NCI-H1417 (cell line): ENCODE measurements at regions not wholly inside any gene's neighbourhood (a gene's known extent, or its start where the extent isn't known, plus 50 kb on each side); places are given as distances from the start of the nearest gene placed in this dataset.
A peak's percentile ranks its signal among the peaks of the same experiment; 100 is the strongest.
"Not testable (repeated sequence)": the region's sequence is repeated elsewhere in the genome, so short reads cannot be mapped to it uniquely, and the experiment has no call there.

Experiments
- DNase-seq, 3 experiments: peaks; one replicate each; lab custom pipeline; 2025; lab: John Stamatoyannopoulos, UW

GRCh38 chr10:20656886-20657285 is 240.2 kb downstream of the NEBL start:
- DNase-seq: no peak

GRCh38 chr10:20652424-20652823 is 244.7 kb downstream of the NEBL start:
- DNase-seq: not testable (repeated sequence)

GRCh38 chr10:20648263-20648874 is 248.7 kb downstream of the NEBL start:
- peak in 2 of 3 experiments; percentile 0 to 34 for DNase-seq

GRCh38 chr10:20647756-20648155 is 249.4 kb downstream of the NEBL start:
- no peak for DNase-seq

DNA sequence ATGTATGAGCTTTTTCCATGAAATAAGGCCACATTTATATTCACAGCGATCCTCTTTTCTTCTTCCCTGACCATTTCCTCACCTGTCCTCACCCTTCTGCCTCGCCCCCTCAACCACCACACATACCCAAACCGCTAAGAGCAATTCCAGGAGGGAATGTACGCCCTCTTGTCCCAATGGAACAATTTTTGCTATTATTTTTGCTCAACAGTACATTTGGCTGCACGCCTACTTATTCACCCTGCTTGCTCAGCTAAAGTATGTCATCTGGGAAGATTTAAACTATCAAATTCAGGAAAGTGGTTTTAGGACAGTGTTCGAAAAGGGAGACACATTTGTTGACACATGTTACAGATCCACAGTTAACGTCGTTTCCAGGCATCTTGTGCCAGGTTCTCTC is 252.7 kb downstream of the NEBL start:
- DNase-seq: no peak

- no peak for DNase-seq
These were observed 255.5 kb downstream of the NEBL start for GRCh38 chr10:20641605-20642004.

GRCh38 chr10:20635570-20635969 is 261.5 kb downstream of the NEBL start:
- DNase-seq: no peak

GRCh38 chr10:20634839-20635238 is 262.3 kb downstream of the NEBL start:
- no peak for DNase-seq

DNA sequence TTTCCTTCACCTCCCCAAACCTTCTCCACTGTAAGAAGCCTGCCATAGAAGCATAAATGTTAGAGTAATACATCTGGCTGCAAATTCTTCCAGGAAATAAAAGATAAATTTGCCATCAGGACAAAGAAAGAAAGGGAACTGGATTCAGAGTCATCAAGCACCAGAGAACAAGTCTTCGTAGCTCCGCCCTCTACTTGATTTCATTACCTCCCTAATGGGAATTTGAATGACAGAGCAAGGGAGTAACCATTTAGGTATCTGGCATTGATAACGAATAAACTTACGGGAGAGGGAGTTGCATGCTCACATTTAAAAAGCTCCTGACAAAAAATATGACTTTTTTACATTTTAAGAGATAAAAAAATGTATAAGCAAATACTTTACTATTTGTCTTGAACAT is 263.4 kb downstream of the NEBL start:
- DNase-seq: no peak

DNA sequence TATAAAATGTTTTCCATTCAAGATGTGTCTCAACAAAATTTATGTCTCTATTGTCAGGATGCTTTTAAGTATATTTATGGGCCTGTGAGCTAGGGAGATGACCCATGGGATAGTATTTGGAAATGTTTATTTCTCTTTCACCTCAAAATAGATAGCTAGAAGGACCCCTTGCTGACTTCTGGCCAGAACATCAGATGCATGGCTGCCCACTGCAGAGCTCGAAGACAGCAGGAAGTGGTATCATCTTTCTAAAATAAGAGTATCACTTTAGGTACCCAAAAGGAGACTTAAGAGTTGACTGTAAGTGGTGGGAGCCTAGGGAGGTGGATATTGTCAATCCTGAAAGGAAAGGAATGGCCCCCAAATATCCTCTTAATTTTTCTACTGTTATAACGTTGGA is 264.4 kb downstream of the NEBL start:
- DNase-seq: no peak

DNA sequence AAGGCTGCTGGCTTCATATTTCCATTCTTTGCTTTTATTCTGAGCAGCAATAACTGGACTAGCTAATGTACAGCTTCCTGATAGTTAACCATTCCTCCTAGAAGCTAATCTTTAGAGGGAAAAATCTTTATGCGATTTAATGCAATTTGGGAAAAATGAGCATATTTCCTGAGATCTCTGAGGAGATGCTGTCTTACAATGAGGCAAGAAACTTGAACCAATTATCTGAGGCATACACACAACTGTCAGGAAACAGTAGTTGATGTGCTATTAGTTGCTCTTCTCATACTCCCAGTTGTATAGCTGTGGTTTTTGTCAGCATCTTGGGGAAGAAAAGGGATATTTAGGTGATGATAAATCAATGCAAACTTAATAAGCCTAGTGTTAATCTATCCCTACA is 265.9 kb downstream of the NEBL start:
- no peak for DNase-seq

GRCh38 chr10:20630092-20630643 is 266.9 kb downstream of the NEBL start:
- no peak for DNase-seq

DNA sequence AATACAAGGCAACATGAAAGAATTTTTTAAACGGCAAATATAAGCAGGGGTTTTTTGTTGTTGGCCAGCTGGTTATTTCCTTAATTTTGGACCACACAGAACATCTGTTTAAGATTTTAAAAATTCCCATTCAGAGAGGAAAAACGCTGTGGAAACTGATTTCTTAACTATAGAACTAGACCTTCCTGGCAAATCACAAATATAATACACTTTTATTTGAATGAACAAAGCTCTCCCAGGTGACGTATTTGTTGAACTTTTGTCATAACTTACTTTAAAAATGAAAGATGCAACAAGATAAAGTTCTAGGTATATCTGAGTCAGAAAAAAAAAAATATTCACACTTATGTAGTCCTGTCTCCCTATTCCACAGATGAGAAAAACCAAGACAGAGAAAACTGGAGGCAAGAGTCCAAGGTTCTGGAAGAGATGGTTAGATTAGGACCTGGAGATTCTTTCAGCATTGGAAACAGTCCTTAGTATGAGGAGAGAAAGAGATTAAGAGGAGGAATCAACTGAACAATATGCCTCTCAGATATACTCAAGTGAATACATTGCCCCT is 269.1 kb downstream of the NEBL start:
- DNase-seq: no peak

DNA sequence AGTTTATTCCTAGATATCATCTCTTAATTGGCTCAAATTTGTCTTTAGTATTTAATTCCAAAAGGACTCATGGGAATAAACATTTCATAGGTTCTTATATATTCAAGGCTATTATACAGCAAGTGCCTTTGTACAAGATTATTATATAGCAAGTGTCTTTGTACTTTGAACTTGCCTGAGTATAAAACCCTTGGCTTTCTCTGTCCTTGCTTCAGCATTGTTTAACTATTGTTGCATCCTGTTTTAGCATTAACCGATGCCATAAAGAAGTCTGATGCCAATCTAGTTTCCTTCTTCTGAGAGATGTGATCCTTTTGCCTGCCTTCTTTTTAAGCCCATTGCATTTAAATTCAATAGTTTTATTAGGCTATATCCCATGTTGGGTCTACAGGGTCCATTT is 270.0 kb downstream of the NEBL start:
- DNase-seq: no peak

- DNase-seq: no peak
These were observed 271.2 kb downstream of the NEBL start for GRCh38 chr10:20625868-20626267.

DNA sequence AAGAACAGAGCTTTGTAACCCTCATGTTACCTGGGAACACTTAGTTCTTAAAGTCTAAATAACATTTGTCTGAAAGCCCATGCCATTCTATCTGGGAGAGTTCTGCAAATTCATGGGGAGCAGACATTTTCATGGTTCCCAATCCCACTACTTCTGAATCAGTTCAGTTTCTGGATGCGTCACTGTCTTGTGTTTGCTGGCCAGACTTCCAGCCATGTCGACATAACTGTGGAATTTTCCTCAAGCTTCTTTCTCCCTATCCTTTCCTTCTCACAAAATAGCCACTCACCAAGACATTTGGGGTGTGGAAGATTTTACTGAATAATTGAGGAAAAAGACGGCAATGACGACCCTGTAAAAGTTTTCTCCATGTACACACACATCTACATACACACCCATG is 272.5 kb downstream of the NEBL start:
- DNase-seq: no peak

DNA sequence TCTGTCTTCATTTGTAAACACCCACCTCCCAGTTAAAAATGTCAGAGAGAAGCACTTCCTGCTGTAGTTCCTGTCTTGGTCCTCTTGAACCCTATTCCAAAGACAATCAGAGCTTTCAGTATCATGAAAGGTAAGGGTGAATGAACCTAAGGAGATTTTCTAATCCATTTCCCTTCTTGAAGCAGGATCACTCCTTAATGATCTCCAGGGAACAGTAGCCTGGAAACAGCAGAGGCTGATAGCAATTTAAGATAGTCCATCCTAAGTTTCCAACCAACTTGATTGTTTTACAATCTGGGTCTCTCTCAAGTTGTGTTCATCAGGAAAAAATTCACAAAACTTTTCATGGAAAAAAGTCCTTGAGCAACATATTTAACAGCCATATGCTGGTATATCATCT is 273.6 kb downstream of the NEBL start:
- no peak for DNase-seq

DNA sequence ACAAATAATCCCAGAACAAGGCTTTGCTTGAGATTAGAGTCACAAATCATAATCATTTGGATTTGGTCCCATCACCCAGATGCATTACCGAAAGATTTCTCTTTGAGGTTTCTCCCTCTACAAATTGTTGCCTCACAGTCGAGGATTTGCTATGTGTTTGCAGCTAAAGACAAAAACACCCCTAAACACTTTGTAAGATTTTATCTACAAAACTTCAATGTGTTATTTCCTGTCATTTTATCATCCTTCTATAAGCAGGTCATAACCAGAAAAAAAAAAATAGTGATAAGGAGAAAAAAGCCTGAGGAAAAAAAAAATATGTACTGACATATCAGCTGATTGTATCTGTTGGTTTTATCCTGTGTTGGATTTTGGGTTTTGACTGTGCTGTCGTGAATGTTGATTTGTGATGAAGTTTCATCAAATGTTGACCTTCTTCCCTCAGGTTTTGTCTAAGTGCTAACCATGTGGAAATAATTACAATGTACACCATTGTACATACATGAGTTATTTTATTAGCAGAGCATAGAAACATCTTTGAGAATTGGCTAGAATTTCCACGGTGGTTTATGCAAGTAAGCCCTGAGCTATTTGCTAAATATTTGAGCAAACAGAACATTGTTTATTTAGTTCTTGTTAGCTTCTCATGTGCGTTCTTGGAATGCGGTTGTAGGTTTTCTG is 274.4 kb downstream of the NEBL start:
- peak in 2 of 3 experiments; percentile 31 to 86 for DNase-seq

DNA sequence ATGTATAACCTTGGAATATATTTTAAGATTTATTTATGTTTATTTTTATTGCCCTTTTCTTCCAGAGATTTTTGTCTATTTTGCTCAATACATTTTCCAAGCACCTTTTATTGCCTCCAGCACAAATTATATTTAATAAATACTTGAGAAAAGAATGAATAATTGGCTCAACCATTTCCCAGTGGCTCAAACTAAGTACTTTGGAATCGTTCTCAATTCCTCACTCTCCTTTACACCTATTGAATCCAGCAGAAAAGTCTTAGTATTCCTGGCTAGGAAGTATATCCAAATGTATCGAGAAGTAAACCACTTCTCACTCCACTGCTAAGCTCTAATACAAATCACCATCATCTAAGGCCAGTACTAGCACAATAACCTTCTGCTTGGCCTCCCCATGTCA is 276.1 kb downstream of the NEBL start:
- no peak for DNase-seq

- DNase-seq: no peak
These were observed 279.0 kb downstream of the NEBL start for GRCh38 chr10:20618011-20618547.

DNA sequence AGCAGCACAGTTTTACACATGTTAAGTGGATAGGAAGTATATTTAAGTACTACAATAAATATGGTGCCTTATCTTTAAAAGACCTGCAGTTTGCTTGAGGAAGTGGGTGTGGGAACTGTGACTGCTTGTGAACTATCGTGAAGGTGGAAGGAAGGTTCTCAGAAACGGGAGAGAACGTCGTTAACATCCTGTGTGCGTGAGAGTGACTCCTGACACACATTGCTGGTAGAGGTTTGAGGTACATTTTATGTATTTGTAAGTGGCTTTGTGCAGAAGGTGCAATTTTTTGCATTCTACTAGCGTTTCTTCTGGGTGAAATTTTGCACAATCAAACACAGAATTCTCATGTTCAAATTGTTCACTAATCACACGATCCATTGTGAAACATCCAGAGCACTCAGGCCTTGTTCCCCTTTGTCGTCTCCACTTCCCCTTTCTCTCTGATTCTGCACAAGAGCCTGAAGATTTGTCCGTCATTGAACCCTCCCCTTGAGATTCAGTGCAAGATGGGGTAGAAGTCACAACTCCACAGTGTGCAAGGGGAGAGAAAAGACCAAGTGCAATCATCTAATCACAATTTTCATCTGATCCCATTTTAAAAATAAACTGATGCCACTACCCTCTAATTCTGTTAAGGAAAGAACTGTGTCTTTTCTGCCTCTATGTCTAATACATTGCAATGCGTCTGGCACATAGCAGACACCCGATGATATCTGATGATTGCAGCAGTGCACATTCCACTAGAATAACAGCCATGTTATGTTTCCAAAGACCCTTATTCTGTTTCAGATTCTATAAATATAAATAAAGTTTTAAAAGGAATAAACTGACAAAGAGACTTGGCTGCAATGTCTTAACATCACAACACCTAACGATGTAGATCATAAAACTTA is 279.9 kb downstream of the NEBL start:
- no peak for DNase-seq

- DNase-seq: no peak
These were observed 280.9 kb downstream of the NEBL start for GRCh38 chr10:20616056-20616671.
